MV-4-11 (cell line): ENCODE measurements at regions not wholly inside any gene's neighbourhood (a gene's known extent, or its start where the extent isn't known, plus 50 kb on each side); places are given as distances from the start of the nearest gene placed in this dataset.
"Not testable (repeated sequence)": the region's sequence is repeated elsewhere in the genome, so short reads cannot be mapped to it uniquely, and the experiment has no call there.

ENCODE experiments used
- DNase-seq: peaks from one replicate; lab custom pipeline; 2025; lab: John Stamatoyannopoulos, UW

GRCh38 chr17:33847900-33848299, 407.2 kb upstream of the CCL2 start:
- DNase-seq = no peak

DNA sequence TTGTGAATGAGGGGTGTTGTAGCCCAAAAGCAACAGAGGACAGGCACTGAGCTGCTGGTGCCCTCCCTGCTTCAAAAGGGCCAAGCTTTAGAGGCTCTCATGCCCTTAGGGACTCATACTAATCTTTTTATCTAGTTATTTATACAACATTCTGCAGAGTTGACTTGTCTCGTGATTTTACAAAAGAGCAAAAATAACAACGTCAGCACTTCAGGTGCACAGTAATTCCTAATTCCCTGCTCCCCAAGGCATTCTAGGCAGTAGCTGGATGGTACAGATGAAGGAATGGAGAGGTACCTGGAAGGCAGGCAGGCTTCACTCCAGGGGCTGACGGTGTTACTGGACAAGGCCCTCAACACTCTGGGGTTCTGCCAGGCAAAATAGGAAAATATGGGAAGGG, 406.7 kb upstream of the CCL2 start:
- DNase-seq = no peak

DNA sequence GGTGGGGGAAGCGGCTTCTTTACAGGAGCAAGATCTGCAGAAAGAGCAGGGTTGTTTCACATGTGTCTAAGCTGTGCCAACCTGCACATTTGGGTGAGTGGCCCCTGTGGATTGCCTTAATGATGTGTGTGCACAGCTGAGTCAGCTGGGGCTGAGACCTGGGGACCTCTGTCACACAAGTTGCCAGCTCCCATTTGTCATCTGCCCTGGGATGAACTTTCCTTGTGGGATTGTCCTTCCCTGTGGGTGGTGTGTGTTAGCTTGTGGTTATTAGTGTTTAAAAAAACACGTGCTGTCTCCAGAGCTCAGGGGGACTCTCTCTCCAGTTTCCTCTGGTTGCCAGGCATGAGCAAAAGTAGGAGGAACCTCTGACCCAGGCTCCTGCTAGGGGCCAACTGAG, 400.5 kb upstream of the CCL2 start:
- DNase-seq = no peak

GRCh38 chr17:33858121-33858520, 397.0 kb upstream of the CCL2 start:
- DNase-seq = no peak

GRCh38 chr17:33858682-33859081, 396.4 kb upstream of the CCL2 start:
- no peak for DNase-seq

- no peak for DNase-seq
Observed at GRCh38 chr17:33862772-33863602, 392.1 kb upstream of the CCL2 start.

- no peak for DNase-seq
Observed at GRCh38 chr17:33864758-33865229, 390.3 kb upstream of the CCL2 start.

GRCh38 chr17:33868899-33869298, 386.2 kb upstream of the CCL2 start:
- no peak for DNase-seq

DNA sequence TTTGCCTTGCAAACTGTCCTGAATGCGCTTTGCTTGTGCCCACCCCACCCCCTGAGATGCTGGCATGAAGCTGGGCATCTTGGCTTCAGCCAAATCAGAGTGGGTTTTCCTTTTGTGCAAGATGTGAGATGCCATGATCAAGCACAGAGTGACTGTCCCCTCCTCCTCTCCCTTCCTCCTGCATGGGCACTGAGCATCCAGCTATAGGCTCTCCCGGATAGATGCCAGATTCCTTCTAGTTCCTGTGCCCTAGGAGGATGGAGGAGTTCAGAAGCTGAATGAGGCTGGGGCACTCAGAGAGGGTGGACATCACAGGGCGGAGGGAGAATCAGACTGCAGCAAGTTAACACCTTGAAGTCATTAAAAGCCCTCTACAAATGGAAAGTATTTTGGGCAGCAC, 384.1 kb upstream of the CCL2 start:
- DNase-seq = no peak

DNA sequence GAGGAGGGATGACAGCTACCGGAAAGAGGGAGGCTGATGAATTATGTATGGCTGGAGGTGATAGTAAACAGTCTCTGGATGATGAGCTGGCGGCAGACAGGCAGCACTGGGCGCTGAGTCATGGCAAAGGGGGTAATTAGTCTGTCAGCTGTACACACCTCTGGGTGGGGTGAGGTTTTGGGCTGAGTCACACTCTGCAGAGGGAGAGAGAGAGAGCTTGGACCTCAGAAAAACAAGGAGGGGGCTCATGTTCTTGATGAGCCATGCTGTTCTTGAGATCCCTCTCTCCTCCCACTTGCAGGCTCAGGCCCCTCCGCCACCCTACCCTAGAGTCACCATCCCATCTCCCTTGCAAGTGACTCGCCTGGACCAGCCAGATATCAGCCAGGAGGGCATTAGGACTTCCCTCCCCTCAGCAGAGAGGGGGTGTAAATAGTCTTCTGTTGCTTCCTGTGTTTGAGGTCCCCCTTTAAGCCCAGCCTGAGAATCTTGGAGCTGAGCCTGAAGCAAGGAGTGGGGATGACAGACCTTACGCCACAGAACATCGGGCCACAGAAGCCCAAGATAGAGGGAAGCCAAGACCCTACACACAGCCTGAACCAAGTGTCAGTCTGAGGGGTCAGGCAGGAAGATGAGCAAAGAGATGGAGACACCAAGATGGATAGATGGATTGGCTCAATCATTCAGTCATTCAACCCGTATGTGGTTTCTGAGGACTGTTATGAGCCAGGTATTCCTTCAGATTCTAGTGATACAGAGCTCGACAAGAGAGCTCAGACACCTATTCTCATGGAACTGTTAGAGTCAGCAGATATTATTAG, 383.2 kb upstream of the CCL2 start:
- DNase-seq = peak; percentile 13

DNA sequence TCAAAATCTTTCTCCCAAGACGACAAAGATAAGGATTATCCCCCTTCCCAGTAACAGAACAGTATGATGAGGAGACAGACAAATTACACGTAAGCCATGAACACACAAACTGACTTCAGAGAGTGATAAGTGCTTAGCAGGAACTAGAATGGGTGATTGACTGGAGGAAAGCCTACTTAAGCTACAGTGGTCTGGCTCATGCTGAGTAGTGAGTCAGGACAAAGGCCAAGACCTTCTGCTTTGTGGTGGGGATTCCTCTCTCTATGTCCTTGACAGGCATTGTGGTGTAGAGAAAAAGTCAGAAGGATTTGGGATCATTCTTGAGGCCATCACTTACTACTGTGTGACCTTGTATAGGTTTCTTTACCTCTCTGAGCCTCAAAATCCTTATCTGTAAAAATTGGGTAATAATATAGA, 381.9 kb upstream of the CCL2 start:
- DNase-seq = peak; percentile 74

DNA sequence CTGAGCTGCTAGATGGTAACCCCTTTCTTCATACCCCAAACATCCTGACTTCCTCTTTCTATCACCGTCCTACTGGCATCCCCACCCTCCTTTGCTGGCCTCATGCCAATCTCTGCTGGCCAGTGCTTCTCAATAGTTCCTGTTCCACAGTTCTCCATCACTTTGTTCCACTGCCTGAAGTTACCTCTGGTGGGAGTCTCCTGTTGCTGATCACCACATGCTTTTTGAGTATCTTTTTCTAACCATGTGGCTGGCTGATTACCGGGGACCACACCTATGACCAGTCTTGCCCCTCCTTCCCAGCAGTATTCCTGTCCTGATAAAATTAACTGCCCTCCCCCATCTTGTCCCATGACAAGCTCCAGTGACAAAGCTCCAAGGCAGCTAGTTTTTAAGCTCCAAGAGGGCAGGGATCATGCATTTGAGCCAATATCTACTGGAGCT, 380.4 kb upstream of the CCL2 start:
- DNase-seq = peak; percentile 74

- DNase-seq = no peak
Observed at GRCh38 chr17:33875973-33876372, 379.1 kb upstream of the CCL2 start.

GRCh38 chr17:33882273-33882672, 372.8 kb upstream of the CCL2 start:
- not testable (repeated sequence) for DNase-seq

DNA sequence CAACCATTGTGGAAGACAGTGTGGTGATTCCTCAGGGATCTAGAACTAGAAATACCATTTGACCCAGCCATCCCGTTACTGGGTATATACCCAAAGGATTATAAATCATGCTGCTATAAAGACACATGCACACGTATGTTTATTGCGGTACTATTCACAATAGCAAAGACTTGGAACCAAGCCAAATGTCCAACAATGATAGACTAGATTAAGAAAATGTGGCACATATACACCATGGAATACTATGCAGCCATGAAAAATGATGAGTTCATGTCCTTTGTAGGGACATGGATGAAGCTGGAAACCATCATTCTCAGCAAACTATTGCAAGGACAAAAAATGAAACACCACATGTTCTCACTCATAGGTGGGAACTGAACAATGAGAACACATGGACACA, 372.4 kb upstream of the CCL2 start:
- not testable (repeated sequence) for DNase-seq

- no peak for DNase-seq
Observed at GRCh38 chr17:33888455-33888854, 366.6 kb upstream of the CCL2 start.

- DNase-seq = no peak
Observed at GRCh38 chr17:33889040-33889439, 366.0 kb upstream of the CCL2 start.

- no peak for DNase-seq
Observed at GRCh38 chr17:33889766-33890165, 365.3 kb upstream of the CCL2 start.

- DNase-seq = no peak
Observed at GRCh38 chr17:33892717-33893591, 362.1 kb upstream of the CCL2 start.

GRCh38 chr17:33895491-33895890, 359.6 kb upstream of the CCL2 start:
- no peak for DNase-seq

DNA sequence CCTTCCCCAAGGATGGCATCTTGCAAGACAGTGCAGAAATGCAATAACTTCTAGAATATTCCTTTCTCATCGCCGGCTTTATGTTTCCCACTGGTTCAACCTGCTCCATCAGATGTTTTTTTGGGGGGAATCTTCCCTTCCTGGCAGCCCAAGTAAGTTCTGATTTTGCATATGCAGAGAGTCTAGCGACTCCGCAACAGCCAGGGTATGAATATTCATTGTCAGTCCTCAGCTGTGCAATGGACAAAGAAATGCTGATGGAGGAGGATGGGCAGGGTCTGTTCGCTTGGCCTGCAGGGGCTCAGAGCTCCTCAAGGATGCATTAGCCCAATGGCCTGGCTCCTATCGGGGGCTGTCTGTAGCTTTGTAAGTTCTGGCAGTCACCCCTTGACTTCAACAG, 358.8 kb upstream of the CCL2 start:
- no peak for DNase-seq

DNA sequence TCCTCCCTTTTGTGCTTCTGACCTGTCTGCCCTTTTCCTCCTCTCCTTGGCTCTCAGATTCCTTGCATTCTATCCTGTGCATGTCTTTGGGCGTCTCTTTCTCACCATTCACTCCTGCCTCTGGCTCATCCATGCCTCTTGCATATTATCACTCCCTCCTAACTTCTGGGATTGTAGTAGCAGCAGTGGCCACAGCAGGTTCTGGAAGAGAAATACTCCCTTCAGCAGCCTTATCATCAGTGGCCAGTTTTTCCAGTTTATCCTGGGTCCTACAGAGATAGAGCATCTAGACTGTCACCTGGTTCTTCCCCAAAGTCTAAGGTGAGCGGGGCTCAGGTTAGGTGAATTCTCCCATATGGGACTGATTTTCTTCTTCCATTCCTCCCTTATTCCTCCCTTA, 354.0 kb upstream of the CCL2 start:
- no peak for DNase-seq
